Tibial nerve (tissue), 4 donors: ENCODE measurements at regions not wholly inside any gene's neighbourhood (a gene's known extent, or its start where the extent isn't known, plus 50 kb on each side); places are given as distances from the start of the nearest gene placed in this dataset.

Experiments
- DNase-seq, 2 donors: peaks; one replicate each; pipeline ENCODE4 v3.0.0-alpha.2; 2019; ENCODE audit warnings: low spot score in 2 of 2
- H3K27ac ChIP-seq, 4 donors: fragments of 200-600 bp; sonication (generic) in 3 of 4; one replicate each; pipeline ENCODE4 v1.5.1; 2017 to 2019; ENCODE audit warnings: mild to moderate bottlenecking in 1 of 4
- H3K27me3 ChIP-seq, 2 donors: fragments of 200-600 bp; sonication (generic) in 1 of 2; one replicate each; pipeline versions ENCODE4 v1.5.1 to v1.6.0; 2017 to 2019
- H3K36me3 ChIP-seq, 3 donors: fragments of 200-600 bp; sonication (generic); one replicate each; pipeline ENCODE4 v1.5.1; 2018 to 2019
- H3K4me1 ChIP-seq, 4 donors: fragments of 200-600 bp; sonication (generic) in 3 of 4; one replicate each; pipeline ENCODE4 v1.5.1; 2017 to 2019
- H3K4me3 ChIP-seq, 4 donors: fragments of 200-600 bp; sonication (generic) in 3 of 4; one replicate each; pipeline ENCODE4 v1.5.1; 2017 to 2019; ENCODE audit warnings: mild to moderate bottlenecking in 1 of 4, moderate library complexity in 1 of 4
- H3K9me3 ChIP-seq, 4 donors: fragments of 200-600 bp; sonication (generic) in 3 of 4; one replicate each; pipeline ENCODE4 v1.5.1; 2017 to 2019
- CTCF ChIP-seq, 5 experiments: fragments of 200-600 bp in 3 of 5; fragments of 450-650 bp in 2 of 5; sonication (generic) in 3 of 5; IDR thresholded peaks; one replicate each; pipeline ENCODE4 v1.5.1; 2016 to 2019; ENCODE audit warnings: antibody characterized with exemption in 5 of 5, mild to moderate bottlenecking in 3 of 5, moderate library complexity in 2 of 5
- EP300 ChIP-seq, 2 donors: sonication (generic); formaldehyde crosslinking; IDR thresholded peaks; one replicate each; pipeline ENCODE4 v1.6.1; 2017; ENCODE audit warnings: antibody characterized with exemption in 2 of 2, mild to moderate bottlenecking in 1 of 2
- POLR2A ChIP-seq, 2 donors: fragments of 450-650 bp; IDR thresholded peaks; one replicate each; pipeline ENCODE4 v1.6.1; 2017; ENCODE audit warnings: antibody characterized with exemption in 2 of 2, mild to moderate bottlenecking in 2 of 2, moderate library complexity in 2 of 2
- WGBS, 2 donors: methylation state at CpG; one replicate each; pipeline ENCODE4 v1.1.5; 2018; 5-methylcytosine and 5-hydroxymethylcytosine counted together

GRCh38 chr1:208748387-208749165 is 504.4 kb upstream of the PLXNA2 start:
- H3K36me3 ChIP-seq, result no peaks in the 10 kb centered on the region
- H3K9me3 ChIP-seq, result no peaks in the 10 kb centered on the region
- no peaks in the 10 kb centered on the region for H3K4me1 ChIP-seq
- no peak for TF ChIP-seq POLR2A (IDR thresholded peaks at IDR 0.05)
- no peak for TF ChIP-seq CTCF (IDR thresholded peaks at IDR 0.05)
- no peak for TF ChIP-seq EP300 (IDR thresholded peaks at IDR 0.05)
- no peak for DNase-seq
- WGBS, 2 donors, result 47 to 48% methylated on average over 6 of the region's 6 CpGs
- H3K4me3 ChIP-seq, result no peak overlapping the region
- H3K27me3 ChIP-seq, result no peaks in the 10 kb centered on the region
- H3K27ac ChIP-seq, result no peak overlapping the region

- TF ChIP-seq EP300 (IDR thresholded peaks at IDR 0.05), result no peak
- Histone ChIP-seq H3K36me3 (no peaks in the 10 kb centered on the region), H3K4me3 (no peak overlapping the region), H3K4me1 (no peaks in the 10 kb centered on the region), H3K9me3 (no peaks in the 10 kb centered on the region), H3K27me3 (no peaks in the 10 kb centered on the region), H3K27ac (no peak overlapping the region)
- DNase-seq, result no peak
- 74 to 80% methylated on average over 6 of the region's 6 CpGs for WGBS, 2 donors
These were observed 512.3 kb upstream of the PLXNA2 start for GRCh38 chr1:208756339-208756981.

GRCh38 chr1:208757846-208758245 is 513.7 kb upstream of the PLXNA2 start:
- Histone ChIP-seq H3K27me3 (no peaks in the 10 kb centered on the region), H3K4me3 (no peak overlapping the region), H3K4me1 (no peaks in the 10 kb centered on the region), H3K36me3 (no peaks in the 10 kb centered on the region), H3K27ac (no peak overlapping the region), H3K9me3 (no peaks in the 10 kb centered on the region)
- DNase-seq, result no peak
- TF ChIP-seq CTCF (IDR thresholded peaks at IDR 0.05) (no peak), EP300 (IDR thresholded peaks at IDR 0.05) (no peak)
- WGBS, 2 donors, result 50 to 65% methylated on average over 1 of the region's 1 CpG

GRCh38 chr1:208759255-208759654 is 515.1 kb upstream of the PLXNA2 start:
- H3K4me3 ChIP-seq, result no peak overlapping the region
- H3K36me3 ChIP-seq, result no peaks in the 10 kb centered on the region
- H3K4me1 ChIP-seq, result no peaks in the 10 kb centered on the region
- DNase-seq, result no peak
- no peak overlapping the region for H3K27ac ChIP-seq
- TF ChIP-seq POLR2A (IDR thresholded peaks at IDR 0.05) (no peak), CTCF (IDR thresholded peaks at IDR 0.05) (no peak), EP300 (IDR thresholded peaks at IDR 0.05) (no peak)
- H3K9me3 ChIP-seq, result no peaks in the 10 kb centered on the region
- no peaks in the 10 kb centered on the region for H3K27me3 ChIP-seq

GRCh38 chr1:208763971-208764370 is 519.8 kb upstream of the PLXNA2 start:
- no peak overlapping the region for H3K4me3 ChIP-seq
- WGBS, 2 donors, result 84 to 94% methylated on average over 2 of the region's 2 CpGs

More at GRCh38 chr1:208763971-208764370, 519.8 kb upstream of the PLXNA2 start:
- TF ChIP-seq EP300 (IDR thresholded peaks at IDR 0.05) (no peak), POLR2A (IDR thresholded peaks at IDR 0.05) (no peak), CTCF (IDR thresholded peaks at IDR 0.05) (no peak)
- H3K4me1 ChIP-seq, result no peaks in the 10 kb centered on the region
- no peak overlapping the region for H3K27ac ChIP-seq
- DNase-seq, result no peak
- H3K9me3 ChIP-seq, result no peaks in the 10 kb centered on the region
- no peaks in the 10 kb centered on the region for H3K27me3 ChIP-seq
- H3K36me3 ChIP-seq, result no peaks in the 10 kb centered on the region
